ENCODE measurements at regions not wholly inside any gene's neighbourhood (a gene's known extent, or its start where the extent isn't known, plus 50 kb on each side); places are given as distances from the start of the nearest gene placed in this dataset.
A peak's percentile ranks its signal among the peaks of the same experiment; 100 is the strongest.

GRCh38 chr1:209349363-209350308, 233.9 kb upstream of the CAMK1G start:
- no peak for TF ChIP-seq CTCF (IDR thresholded peaks at IDR 0.05; ENCODE audit: control insufficient read depth, insufficient read depth, low read depth, low read length, missing control alignments)
- H3K4me3 ChIP-seq (ENCODE audit: control insufficient read depth, low read depth, low read length): no peak overlapping the region
- DNase-seq (ENCODE audit: low read depth): no peak

GRCh38 chr1:209353053-209353452, 230.5 kb upstream of the CAMK1G start:
- no peak overlapping the region for H3K4me3 ChIP-seq (ENCODE audit: control insufficient read depth, low read depth, low read length)
- DNase-seq (ENCODE audit: low read depth): no peak
- no peak for TF ChIP-seq CTCF (IDR thresholded peaks at IDR 0.05; ENCODE audit: control insufficient read depth, insufficient read depth, low read depth, low read length, missing control alignments)

- no peak overlapping the region for H3K4me3 ChIP-seq (ENCODE audit: control insufficient read depth, low read depth, low read length)
- peak; percentile 79 for DNase-seq (ENCODE audit: low read depth)
- TF ChIP-seq CTCF (IDR thresholded peaks at IDR 0.05; ENCODE audit: control insufficient read depth, insufficient read depth, low read depth, low read length, missing control alignments): peak; percentile 94
Observed at GRCh38 chr1:209354111-209354839, 229.2 kb upstream of the CAMK1G start.

- DNase-seq (ENCODE audit: low read depth): no peak
- H3K4me3 ChIP-seq (ENCODE audit: control insufficient read depth, low read depth, low read length): no peak overlapping the region
- TF ChIP-seq CTCF (IDR thresholded peaks at IDR 0.05; ENCODE audit: control insufficient read depth, insufficient read depth, low read depth, low read length, missing control alignments): no peak
Observed at GRCh38 chr1:209354840-209355165, 228.7 kb upstream of the CAMK1G start.

GRCh38 chr1:209355415-209355814, 228.1 kb upstream of the CAMK1G start:
- no peak overlapping the region for H3K4me3 ChIP-seq (ENCODE audit: control insufficient read depth, low read depth, low read length)
- TF ChIP-seq CTCF (IDR thresholded peaks at IDR 0.05; ENCODE audit: control insufficient read depth, insufficient read depth, low read depth, low read length, missing control alignments): no peak
- no peak for DNase-seq (ENCODE audit: low read depth)

- DNase-seq (ENCODE audit: low read depth): no peak
- no peak overlapping the region for H3K4me3 ChIP-seq (ENCODE audit: control insufficient read depth, low read depth, low read length)
- TF ChIP-seq CTCF (IDR thresholded peaks at IDR 0.05; ENCODE audit: control insufficient read depth, insufficient read depth, low read depth, low read length, missing control alignments): no peak
Observed at GRCh38 chr1:209356976-209357377, 226.5 kb upstream of the CAMK1G start.

Measured in AG09309 (cell line).